ENCODE measurements at regions not wholly inside any gene's neighbourhood (a gene's known extent, or its start where the extent isn't known, plus 50 kb on each side); places are given as distances from the start of the nearest gene placed in this dataset.

DNA sequence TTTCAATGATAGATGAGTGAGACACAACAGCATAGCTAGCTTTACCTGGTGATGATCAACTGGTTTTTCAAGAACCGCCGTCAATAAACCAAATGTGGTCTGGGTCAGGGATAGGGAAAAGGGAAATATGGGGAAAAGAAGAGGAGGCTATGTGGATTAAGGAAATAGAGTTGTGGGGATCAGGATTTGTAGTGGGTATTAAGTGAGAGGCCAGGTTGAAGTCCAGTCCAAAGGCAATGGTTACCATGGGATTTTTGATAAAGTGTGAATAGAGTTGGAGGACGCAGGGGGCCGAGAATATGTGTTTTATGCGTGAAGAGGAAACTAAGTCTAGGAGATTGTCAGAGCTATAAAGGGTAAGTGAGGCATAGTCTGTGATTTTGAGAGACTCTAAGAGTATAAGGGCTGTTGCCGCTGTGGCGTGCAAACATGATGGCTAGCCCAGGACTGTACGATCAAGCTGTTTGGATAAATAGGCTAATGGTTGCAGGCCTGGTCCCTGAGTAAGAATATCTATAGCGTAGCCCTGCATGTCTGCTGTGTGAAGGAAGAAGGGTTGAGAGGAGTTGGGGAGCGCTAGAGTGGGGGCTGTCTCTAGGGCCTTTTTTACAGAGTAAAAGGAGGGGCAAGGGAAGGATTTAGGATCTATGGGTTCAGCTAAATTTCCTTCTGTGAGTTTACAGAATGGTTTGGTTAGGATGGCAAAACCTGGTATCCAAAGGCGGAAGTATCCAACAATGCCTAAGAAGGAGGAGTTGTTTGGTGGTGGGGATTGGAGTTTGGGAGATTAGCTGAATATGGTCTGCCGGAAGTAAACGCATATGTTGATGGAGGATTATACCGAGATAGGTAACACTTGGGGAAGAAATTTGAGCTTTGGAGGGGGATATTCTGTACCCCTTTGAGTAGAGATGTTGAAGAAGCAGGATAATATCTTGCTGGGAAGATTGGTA is 749.7 kb upstream of the ADGRB3 start (continued):
- TF ChIP-seq, protein P1, sequence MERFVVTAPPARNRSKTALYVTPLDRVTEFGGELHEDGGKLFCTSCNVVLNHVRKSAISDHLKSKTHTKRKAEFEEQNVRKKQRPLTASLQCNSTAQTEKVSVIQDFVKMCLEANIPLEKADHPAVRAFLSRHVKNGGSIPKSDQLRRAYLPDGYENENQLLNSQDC (CRISPR knock-in tag; IDR thresholded peaks at IDR 0.05) = no peak
- TF ChIP-seq, protein P2, sequence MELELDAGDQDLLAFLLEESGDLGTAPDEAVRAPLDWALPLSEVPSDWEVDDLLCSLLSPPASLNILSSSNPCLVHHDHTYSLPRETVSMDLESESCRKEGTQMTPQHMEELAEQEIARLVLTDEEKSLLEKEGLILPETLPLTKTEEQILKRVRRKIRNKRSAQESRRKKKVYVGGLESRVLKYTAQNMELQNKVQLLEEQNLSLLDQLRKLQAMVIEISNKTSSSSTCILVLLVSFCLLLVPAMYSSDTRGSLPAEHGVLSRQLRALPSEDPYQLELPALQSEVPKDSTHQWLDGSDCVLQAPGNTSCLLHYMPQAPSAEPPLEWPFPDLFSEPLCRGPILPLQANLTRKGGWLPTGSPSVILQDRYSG (tag; conservative IDR thresholded peaks at IDR 0.05; ENCODE audit: low read depth) = no peak
- TF ChIP-seq, protein P3, sequence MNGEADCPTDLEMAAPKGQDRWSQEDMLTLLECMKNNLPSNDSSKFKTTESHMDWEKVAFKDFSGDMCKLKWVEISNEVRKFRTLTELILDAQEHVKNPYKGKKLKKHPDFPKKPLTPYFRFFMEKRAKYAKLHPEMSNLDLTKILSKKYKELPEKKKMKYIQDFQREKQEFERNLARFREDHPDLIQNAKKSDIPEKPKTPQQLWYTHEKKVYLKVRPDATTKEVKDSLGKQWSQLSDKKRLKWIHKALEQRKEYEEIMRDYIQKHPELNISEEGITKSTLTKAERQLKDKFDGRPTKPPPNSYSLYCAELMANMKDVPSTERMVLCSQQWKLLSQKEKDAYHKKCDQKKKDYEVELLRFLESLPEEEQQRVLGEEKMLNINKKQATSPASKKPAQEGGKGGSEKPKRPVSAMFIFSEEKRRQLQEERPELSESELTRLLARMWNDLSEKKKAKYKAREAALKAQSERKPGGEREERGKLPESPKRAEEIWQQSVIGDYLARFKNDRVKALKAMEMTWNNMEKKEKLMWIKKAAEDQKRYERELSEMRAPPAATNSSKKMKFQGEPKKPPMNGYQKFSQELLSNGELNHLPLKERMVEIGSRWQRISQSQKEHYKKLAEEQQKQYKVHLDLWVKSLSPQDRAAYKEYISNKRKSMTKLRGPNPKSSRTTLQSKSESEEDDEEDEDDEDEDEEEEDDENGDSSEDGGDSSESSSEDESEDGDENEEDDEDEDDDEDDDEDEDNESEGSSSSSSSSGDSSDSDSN (IDR thresholded peaks at IDR 0.05; ENCODE audit: borderline replicate concordance in 1 of 2, low read depth in 2 of 2, low read length in 2 of 2) = peak in 1 of 2 experiments; percentile 56; a peak in 2 of 4 replicates
- TF ChIP-seq, protein P4, sequence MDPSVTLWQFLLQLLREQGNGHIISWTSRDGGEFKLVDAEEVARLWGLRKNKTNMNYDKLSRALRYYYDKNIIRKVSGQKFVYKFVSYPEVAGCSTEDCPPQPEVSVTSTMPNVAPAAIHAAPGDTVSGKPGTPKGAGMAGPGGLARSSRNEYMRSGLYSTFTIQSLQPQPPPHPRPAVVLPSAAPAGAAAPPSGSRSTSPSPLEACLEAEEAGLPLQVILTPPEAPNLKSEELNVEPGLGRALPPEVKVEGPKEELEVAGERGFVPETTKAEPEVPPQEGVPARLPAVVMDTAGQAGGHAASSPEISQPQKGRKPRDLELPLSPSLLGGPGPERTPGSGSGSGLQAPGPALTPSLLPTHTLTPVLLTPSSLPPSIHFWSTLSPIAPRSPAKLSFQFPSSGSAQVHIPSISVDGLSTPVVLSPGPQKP (CRISPR knock-in tag; IDR thresholded peaks at IDR 0.05) = no peak
- TF ChIP-seq MAFG (tag; conservative IDR thresholded peaks at IDR 0.05) = no peak
- TF ChIP-seq, protein P5, sequence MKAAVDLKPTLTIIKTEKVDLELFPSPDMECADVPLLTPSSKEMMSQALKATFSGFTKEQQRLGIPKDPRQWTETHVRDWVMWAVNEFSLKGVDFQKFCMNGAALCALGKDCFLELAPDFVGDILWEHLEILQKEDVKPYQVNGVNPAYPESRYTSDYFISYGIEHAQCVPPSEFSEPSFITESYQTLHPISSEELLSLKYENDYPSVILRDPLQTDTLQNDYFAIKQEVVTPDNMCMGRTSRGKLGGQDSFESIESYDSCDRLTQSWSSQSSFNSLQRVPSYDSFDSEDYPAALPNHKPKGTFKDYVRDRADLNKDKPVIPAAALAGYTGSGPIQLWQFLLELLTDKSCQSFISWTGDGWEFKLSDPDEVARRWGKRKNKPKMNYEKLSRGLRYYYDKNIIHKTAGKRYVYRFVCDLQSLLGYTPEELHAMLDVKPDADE (conservative IDR thresholded peaks at IDR 0.05; ENCODE audit: control insufficient read depth, low read depth, low read length) = no peak
- TF ChIP-seq, protein P6, sequence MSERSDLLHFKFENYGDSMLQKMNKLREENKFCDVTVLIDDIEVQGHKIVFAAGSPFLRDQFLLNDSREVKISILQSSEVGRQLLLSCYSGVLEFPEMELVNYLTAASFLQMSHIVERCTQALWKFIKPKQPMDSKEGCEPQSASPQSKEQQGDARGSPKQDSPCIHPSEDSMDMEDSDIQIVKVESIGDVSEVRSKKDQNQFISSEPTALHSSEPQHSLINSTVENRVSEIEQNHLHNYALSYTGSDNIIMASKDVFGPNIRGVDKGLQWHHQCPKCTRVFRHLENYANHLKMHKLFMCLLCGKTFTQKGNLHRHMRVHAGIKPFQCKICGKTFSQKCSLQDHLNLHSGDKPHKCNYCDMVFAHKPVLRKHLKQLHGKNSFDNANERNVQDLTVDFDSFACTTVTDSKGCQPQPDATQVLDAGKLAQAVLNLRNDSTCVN (CRISPR knock-in tag; IDR thresholded peaks at IDR 0.05) = peak; percentile 4; the same call in 1 of the 2 replicates
- peak; percentile 40 for TF ChIP-seq NCOA4 (IDR thresholded peaks at IDR 0.05; ENCODE audit: partially characterized antibody)

All from K562 (cell line).